ENCODE measurements at regions not wholly inside any gene's neighbourhood (a gene's known extent, or its start where the extent isn't known, plus 50 kb on each side); places are given as distances from the start of the nearest gene placed in this dataset.
A peak's percentile ranks its signal among the peaks of the same experiment; 100 is the strongest.
"Not testable (repeated sequence)": the region's sequence is repeated elsewhere in the genome, so short reads cannot be mapped to it uniquely, and the experiment has no call there.

GRCh38 chr7:146057958-146058357 is 58.6 kb upstream of the CNTNAP2 start:
- no peak for DNase-seq

DNA sequence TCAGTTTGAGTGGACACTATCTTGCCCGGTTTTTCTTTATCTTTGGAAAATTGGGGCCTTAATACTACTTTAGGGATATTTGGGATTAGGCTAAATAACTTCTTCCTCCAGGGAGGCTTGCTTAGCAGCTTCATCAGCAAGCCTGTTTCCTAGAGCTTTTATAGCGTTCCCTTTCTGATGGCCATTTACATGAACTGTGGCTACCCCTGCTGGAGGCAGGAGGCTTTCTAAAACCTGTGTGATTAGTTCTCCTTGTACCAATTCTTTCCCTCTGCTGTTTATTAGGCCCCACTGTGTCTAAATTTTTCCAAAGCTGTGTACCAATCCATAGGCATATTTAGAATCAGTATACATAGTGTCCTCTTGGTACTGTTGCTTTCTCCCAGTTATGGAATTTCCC is 61.7 kb upstream of the CNTNAP2 start:
- no peak for DNase-seq

- DNase-seq: no peak
These were observed 63.1 kb upstream of the CNTNAP2 start for GRCh38 chr7:146053492-146053891.

- not testable (repeated sequence) for DNase-seq
These were observed 73.3 kb upstream of the CNTNAP2 start for GRCh38 chr7:146043310-146043709.

- no peak for DNase-seq
These were observed 88.3 kb upstream of the CNTNAP2 start for GRCh38 chr7:146028251-146028750.

GRCh38 chr7:146027243-146027642 is 89.4 kb upstream of the CNTNAP2 start:
- no peak for DNase-seq

DNA sequence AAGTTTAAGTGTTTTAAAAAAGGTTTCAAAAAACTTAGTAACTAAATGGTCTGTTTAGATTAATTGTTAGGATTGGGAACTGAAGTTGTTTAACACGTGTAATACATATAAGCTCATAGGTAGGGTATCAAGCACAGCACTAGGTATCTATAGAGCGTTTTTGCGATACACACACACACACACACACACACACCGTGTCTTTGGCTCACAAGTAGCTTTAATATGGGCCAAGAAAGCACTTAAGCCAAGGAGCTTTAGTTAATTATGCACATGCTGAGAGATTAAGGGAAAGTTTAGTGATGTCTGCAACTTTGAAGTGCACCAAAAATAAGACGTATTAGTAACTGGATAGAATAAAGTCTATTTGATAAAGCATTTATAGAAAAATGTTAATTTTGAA is 93.8 kb upstream of the CNTNAP2 start:
- no peak for DNase-seq

- DNase-seq: not testable (repeated sequence)
These were observed 97.3 kb upstream of the CNTNAP2 start for GRCh38 chr7:146019041-146020004.

GRCh38 chr7:146017366-146017765 is 99.2 kb upstream of the CNTNAP2 start:
- DNase-seq: not testable (repeated sequence)

- DNase-seq: not testable (repeated sequence)
These were observed 102.4 kb upstream of the CNTNAP2 start for GRCh38 chr7:146014154-146014553.

- DNase-seq: no peak
These were observed 108.3 kb upstream of the CNTNAP2 start for GRCh38 chr7:146008293-146008692.

DNA sequence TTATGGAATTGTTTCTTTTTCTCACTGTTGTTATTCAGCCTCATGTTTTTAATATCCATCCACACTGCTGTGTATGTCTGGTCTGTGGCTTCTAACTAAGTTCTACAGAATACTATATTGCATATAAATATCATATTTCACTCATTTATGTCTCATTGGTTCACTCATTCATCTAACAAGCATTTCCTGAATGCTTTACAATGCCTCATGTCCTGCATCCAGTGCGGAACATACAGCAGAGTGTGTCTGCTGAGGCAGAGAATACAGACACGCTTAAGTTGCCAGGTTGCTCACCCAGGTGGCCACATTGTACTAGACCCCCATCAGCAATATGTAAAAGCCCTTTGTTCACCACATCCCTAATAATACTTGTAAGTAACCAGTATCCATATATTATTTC is 111.8 kb upstream of the CNTNAP2 start:
- DNase-seq: no peak

DNA sequence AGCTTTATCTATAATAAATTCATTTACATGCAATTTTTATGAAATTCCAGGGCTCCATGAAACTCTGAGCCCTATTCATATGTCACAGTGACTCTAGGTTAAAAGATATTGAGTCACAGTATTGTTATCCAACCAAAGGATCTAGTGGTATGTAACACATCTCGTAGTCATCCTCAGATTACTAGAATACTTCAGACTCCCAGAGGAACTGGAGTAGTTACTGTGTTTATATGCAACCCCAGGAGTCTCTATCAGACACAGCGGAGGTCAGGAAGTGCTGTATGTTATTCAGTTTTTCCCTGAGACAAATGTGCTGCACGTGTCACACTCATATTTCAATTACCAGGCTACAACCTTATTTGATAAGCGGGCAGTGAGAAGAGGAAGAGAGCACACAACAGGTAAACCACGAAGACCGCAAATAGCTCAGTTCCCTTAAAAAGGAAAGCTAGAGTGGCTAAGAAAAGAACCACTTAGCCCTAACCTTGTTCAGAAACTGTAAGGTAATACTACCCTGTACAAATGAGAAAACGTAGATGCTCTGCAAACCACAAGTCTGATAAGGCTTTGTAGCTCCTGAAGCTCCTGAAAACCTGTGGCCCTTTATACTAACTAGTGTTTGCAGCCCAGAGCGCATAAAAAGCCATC is 114.0 kb upstream of the CNTNAP2 start:
- DNase-seq: no peak

DNA sequence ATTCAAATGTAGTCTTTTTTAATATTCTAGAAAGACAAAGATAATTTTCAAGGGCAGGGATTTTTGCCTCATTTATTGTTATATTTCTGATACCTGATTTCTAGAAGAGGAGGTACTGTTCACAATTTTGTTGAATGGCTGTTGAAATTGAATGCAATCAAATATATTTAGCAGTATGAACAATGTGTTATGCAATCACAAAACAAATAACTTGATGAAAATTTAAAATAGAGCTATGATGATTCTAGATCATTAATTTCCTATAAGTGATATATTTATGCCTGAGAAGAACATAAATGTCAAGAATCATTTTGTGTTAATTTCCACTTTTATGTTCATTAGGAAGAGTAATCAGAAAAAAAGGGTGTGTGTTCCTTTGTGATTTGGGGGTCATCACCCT is 114.6 kb upstream of the CNTNAP2 start:
- DNase-seq: no peak

- DNase-seq: no peak
These were observed 115.7 kb upstream of the CNTNAP2 start for GRCh38 chr7:146000882-146001281.

- no peak for DNase-seq
These were observed 127.1 kb upstream of the CNTNAP2 start for GRCh38 chr7:145989469-145989868.

DNA sequence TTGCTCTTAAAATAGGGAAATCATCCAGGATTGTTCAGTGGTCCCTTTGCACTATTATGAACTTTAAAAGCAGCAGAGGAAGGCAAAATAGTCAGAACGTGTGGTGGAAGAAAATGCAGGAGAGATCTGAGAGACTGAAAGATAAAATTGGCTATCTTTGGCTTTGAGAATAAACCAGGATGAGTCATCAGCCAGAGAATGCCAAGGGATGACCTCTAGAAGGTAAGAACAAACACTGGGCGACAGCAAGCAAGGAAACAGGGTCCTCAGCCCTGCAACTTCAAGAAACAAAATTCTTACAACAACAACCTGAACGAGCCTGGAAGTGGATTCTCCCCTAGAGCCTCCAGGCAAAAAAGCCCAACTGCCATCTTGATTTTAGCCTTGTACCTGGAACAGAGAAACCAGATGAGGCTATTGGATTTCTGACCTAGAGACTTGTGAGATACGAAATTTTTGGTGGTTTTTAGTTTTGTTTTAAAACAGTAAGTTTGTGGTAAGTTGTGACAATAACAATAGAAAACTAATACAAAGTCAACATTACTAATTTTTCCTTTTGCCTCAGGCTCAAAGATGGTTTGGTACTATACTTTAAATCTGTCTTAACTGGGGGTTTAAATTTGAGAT is 130.2 kb upstream of the CNTNAP2 start:
- DNase-seq: peak; percentile 11

GRCh38 chr7:145978769-145979168 is 137.8 kb upstream of the CNTNAP2 start:
- peak; percentile 99 for DNase-seq

GRCh38 chr7:145959981-145960380 is 156.6 kb upstream of the CNTNAP2 start:
- DNase-seq: no peak

DNA sequence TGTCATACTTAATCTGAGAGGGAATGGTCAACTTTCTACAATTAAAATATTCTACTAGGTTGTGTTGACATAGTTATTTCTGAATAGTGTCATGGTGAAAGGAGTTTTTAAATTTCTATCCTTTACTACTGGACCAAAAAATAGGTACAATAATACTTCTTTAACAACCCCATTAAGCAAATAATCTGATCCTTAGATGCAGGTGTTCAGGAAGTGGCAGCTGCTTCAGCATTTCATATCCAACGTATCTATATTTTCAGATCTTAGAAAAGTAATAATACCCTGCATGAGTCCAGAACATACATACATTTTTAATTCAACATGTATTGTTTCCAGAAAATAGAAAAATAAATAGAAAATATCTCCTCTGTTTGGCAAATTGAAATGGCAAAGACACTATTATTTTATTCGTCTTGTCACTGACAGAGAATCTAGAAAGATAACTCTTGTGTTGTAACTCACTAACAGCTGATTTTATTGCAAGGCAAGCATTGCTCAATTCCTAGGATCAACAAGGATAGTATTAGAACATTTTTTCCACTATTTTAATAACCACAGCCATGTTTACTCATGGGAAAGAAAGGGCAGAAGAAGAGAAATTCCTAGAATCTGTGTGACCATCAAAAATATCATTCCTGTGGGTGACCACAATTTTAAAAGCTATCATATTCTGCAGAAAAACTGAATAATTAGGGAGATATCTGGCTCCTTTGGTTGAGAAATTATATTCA is 159.3 kb upstream of the CNTNAP2 start:
- DNase-seq: no peak

- no peak for DNase-seq
These were observed 165.0 kb upstream of the CNTNAP2 start for GRCh38 chr7:145951566-145951965.

DNA sequence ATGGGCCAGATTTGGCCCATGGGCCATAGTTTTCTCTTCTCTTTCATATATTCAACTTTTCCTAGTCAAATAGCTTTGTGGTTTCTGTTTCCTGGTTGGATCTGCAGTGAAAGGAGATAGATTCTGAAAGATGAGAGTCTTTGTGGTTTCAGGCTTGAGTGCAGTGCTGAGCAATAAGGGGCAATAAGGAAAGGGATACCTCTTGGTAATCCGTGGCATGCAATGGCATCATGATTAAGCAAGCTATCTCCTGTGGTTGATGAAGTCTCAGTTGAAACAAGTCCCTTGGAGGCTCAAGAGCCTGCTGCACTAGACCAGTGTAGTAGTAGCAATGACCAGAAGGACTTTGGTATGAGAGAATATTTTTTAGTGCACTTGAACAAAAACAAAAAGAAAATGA is 187.7 kb upstream of the CNTNAP2 start:
- no peak for DNase-seq

DNA sequence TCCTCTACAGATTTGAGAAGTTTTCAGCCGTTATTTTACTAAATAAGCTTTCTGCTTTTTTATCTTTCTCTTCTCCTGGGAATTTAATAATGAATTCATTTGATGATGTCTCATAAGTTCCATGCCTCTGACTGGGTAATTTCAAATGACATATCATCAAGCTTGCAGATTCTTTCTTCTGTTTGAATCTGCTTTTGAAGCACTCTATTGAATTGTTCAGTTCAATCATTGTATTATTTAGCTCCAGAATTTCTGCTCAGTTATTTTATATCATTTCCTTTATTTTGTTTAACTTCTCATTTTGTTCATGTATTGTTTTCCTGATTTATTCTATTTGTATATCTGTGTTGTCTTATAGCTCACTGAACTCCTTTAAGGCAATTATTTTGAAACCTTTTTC is 196.9 kb upstream of the CNTNAP2 start:
- no peak for DNase-seq

All from NCI-H69 (cell line).